ENCODE measurements at regions not wholly inside any gene's neighbourhood (a gene's known extent, or its start where the extent isn't known, plus 50 kb on each side); places are given as distances from the start of the nearest gene placed in this dataset.

DNA sequence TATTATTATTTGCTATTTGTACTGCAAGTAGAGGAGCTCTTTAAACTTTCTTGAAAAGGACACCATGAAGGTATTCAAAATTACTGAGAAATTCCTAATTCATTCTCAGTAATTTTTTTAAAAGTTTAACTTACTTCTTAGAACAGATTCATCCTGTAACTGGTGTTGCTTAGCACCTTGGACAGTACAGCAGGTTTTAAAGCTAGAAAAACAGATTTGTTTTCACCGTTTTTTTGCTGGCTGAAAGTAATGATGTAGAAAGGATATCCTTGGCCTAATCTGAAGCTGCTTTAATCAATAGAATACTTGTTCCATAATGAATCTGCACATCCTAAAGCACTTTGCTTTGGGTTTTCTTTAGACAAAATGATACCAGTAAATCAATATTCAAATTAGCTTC is 142.5 kb upstream of the TRAM1L1 start:
- TF ChIP-seq TAF1 (IDR thresholded peaks at IDR 0.05; ENCODE audit: low read depth) = no peak
- TF ChIP-seq, protein P1, sequence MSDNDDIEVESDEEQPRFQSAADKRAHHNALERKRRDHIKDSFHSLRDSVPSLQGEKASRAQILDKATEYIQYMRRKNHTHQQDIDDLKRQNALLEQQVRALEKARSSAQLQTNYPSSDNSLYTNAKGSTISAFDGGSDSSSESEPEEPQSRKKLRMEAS (IDR thresholded peaks at IDR 0.05) = no peak
- TF ChIP-seq RAD21 (IDR thresholded peaks at IDR 0.05; ENCODE audit: low read depth) = no peak
- TF ChIP-seq EGR1 (IDR thresholded peaks at IDR 0.05) = no peak
- TF ChIP-seq EP300 (IDR thresholded peaks at IDR 0.05; ENCODE audit: borderline replicate concordance) = no peak
- no peak for TF ChIP-seq NFIC (IDR thresholded peaks at IDR 0.05)
- TF ChIP-seq, protein P2, sequence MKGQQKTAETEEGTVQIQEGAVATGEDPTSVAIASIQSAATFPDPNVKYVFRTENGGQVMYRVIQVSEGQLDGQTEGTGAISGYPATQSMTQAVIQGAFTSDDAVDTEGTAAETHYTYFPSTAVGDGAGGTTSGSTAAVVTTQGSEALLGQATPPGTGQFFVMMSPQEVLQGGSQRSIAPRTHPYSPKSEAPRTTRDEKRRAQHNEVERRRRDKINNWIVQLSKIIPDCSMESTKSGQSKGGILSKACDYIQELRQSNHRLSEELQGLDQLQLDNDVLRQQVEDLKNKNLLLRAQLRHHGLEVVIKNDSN (IDR thresholded peaks at IDR 0.05) = no peak
- TF ChIP-seq, protein P3, sequence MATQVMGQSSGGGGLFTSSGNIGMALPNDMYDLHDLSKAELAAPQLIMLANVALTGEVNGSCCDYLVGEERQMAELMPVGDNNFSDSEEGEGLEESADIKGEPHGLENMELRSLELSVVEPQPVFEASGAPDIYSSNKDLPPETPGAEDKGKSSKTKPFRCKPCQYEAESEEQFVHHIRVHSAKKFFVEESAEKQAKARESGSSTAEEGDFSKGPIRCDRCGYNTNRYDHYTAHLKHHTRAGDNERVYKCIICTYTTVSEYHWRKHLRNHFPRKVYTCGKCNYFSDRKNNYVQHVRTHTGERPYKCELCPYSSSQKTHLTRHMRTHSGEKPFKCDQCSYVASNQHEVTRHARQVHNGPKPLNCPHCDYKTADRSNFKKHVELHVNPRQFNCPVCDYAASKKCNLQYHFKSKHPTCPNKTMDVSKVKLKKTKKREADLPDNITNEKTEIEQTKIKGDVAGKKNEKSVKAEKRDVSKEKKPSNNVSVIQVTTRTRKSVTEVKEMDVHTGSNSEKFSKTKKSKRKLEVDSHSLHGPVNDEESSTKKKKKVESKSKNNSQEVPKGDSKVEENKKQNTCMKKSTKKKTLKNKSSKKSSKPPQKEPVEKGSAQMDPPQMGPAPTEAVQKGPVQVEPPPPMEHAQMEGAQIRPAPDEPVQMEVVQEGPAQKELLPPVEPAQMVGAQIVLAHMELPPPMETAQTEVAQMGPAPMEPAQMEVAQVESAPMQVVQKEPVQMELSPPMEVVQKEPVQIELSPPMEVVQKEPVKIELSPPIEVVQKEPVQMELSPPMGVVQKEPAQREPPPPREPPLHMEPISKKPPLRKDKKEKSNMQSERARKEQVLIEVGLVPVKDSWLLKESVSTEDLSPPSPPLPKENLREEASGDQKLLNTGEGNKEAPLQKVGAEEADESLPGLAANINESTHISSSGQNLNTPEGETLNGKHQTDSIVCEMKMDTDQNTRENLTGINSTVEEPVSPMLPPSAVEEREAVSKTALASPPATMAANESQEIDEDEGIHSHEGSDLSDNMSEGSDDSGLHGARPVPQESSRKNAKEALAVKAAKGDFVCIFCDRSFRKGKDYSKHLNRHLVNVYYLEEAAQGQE (IDR thresholded peaks at IDR 0.05; ENCODE audit: low read depth) = peak; percentile 62; the same call in 1 of the 2 replicates
- TF ChIP-seq YY1 (IDR thresholded peaks at IDR 0.05; ENCODE audit: low read depth) = no peak
- no peak for TF ChIP-seq CEBPB (IDR thresholded peaks at IDR 0.05)
- no peak for TF ChIP-seq CREB1 (IDR thresholded peaks at IDR 0.05; ENCODE audit: low read depth)
